Memory B cell (primary cell): ENCODE measurements at regions not wholly inside any gene's neighbourhood (a gene's known extent, or its start where the extent isn't known, plus 50 kb on each side); places are given as distances from the start of the nearest gene placed in this dataset.

Experiments
- ATAC-seq: fragments of 150-1000 bp; cut with Tn5 transposase; 2 replicates; pipeline ENCODE4 v1.10.0; 2021; ENCODE audit warnings: low read depth, mild to moderate bottlenecking, moderate library complexity
- DNase-seq, 2 donors: peaks; one replicate each; pipeline ENCODE4 v3.0.0; 2022; ENCODE audit warnings: low spot score in 2 of 2
- H3K27ac Mint-ChIP-seq: one replicate; pipeline ENCODE4 v1.8.0; 2022; ENCODE audit warnings: mild to moderate bottlenecking, moderate library complexity, mixed read lengths
- H3K27me3 Mint-ChIP-seq: one replicate; pipeline ENCODE4 v1.8.0; 2022; ENCODE audit warnings: mixed read lengths
- H3K36me3 Mint-ChIP-seq: one replicate; pipeline ENCODE4 v1.8.0; 2022; ENCODE audit warnings: mild to moderate bottlenecking, mixed read lengths
- H3K4me1 Mint-ChIP-seq: one replicate; pipeline ENCODE4 v1.8.0; 2022; ENCODE audit warnings: mixed read lengths
- H3K4me3 Mint-ChIP-seq: one replicate; pipeline ENCODE4 v1.8.0; 2022; ENCODE audit warnings: mild to moderate bottlenecking, moderate library complexity, mixed read lengths
- H3K9me3 Mint-ChIP-seq: one replicate; pipeline ENCODE4 v1.8.0; 2022; ENCODE audit warnings: mixed read lengths

DNA sequence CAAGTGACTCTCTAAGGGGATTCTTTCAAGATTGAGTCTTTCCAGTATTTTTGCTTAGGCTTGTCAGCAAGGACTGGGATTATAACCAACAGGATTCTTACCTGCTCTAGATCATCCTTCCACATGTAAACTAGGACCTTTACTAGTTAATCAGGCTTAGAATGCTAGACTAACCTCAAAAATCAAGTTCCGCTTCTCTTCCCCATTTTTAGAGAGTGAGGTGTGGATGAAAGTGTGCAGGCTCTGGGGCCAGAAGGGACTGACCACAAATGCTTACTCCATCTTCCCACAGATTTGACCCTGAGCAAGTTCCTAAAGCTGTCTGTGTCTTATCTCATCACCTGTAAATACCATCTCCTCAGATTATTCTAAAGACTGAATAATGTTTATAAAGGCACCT lies 89.5 kb upstream of the IL12A start:
- DNase-seq (no peak), ATAC-seq (no peak)
- no peaks in the 10 kb centered on the region for H3K9me3 Mint-ChIP-seq
- H3K4me1 Mint-ChIP-seq = peaks cover 11% of the 10 kb centered on the region
- no peak overlapping the region for H3K27ac Mint-ChIP-seq
- no peak overlapping the region for H3K4me3 Mint-ChIP-seq
- no peaks in the 10 kb centered on the region for H3K36me3 Mint-ChIP-seq
- H3K27me3 Mint-ChIP-seq = peaks cover 3% of the 10 kb centered on the region

DNA sequence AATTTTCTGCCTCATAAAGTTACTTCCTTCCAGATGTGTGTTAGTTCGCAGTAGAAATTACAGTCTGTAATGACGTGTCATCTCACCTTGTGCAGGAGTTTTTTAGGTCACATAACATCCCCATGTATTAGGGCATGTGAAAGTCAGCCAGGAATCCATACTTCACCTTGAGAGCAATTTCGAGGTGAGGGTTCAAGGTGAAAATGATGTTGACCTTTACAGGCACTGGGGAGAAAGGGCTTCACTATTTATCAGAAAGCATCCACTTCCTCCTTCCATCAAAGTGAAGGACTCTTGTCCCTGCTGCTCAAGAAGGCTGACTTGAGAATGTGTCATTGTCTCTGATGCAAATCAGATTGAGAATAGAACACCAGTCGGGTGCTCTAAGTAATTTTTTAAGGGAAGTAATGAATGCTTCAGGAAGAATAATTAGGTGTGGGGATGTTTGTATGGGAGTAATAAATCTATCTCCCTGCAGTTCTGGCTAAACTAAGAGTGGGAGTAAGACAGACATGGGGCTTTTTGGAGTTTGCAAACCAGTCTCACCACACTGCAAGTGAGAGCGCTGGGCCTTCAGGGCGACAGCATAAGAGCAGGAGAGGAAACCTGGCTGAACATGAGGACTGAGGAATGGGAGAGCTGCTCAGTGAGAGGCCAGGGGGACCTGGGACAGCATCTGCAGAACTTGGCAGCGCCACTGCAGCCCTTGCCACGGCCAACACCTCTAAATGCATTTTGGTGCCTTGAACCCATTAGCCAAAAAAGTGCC lies 85.9 kb upstream of the IL12A start:
- peaks cover 17% of the 10 kb centered on the region for H3K4me1 Mint-ChIP-seq
- H3K9me3 Mint-ChIP-seq = peaks cover 1% of the 10 kb centered on the region
- no peaks in the 10 kb centered on the region for H3K36me3 Mint-ChIP-seq
- no peak for DNase-seq
- peak; percentile 58 for ATAC-seq
- H3K4me3 Mint-ChIP-seq = peak overlapping the region; percentile 30
- H3K27me3 Mint-ChIP-seq = no peaks in the 10 kb centered on the region
- H3K27ac Mint-ChIP-seq = peak overlapping the region; percentile 67

- H3K27me3 Mint-ChIP-seq = no peaks in the 10 kb centered on the region
- peaks cover 17% of the 10 kb centered on the region for H3K4me1 Mint-ChIP-seq
- H3K27ac Mint-ChIP-seq = no peak overlapping the region
- peaks cover 1% of the 10 kb centered on the region for H3K9me3 Mint-ChIP-seq
- ATAC-seq (peak; percentile 80), DNase-seq (no peak)
- no peak overlapping the region for H3K4me3 Mint-ChIP-seq
- no peaks in the 10 kb centered on the region for H3K36me3 Mint-ChIP-seq
Observed at GRCh38 chr3:159904455-159904854, 84.2 kb upstream of the IL12A start.

DNA sequence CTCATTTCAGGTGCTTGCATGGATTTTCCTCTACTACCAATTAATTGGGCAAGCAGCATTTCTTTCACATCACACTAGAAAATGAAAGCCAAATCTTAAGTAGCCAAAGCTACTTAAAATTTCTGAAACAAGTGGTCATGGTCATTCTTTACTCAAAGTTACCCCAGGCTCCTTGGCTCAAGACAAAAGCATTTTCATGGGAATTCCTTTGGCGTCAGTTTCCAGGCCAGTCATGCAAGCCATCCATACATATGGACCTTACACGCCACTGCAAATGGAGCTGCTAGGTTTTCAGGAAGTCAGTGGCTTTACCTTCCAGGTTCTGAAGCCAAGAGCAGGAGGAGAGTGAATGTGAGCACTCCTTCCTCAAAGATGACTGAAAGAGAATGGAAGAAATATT lies 83.7 kb upstream of the IL12A start:
- H3K4me3 Mint-ChIP-seq = no peak overlapping the region
- no peak for ATAC-seq
- no peaks in the 10 kb centered on the region for H3K27me3 Mint-ChIP-seq
- H3K4me1 Mint-ChIP-seq = peaks cover 17% of the 10 kb centered on the region
- DNase-seq = no peak
- H3K9me3 Mint-ChIP-seq = peaks cover 1% of the 10 kb centered on the region
- peak overlapping the region; percentile 35 for H3K27ac Mint-ChIP-seq
- no peaks in the 10 kb centered on the region for H3K36me3 Mint-ChIP-seq

- Mint-ChIP-seq H3K9me3 (peaks cover 1% of the 10 kb centered on the region), H3K4me3 (no peak overlapping the region), H3K4me1 (peaks cover 16% of the 10 kb centered on the region), H3K36me3 (no peaks in the 10 kb centered on the region), H3K27ac (no peak overlapping the region), H3K27me3 (no peaks in the 10 kb centered on the region)
- ATAC-seq = no peak
- no peak for DNase-seq
Observed at GRCh38 chr3:159907828-159908227, 80.8 kb upstream of the IL12A start.

GRCh38 chr3:159910991-159911663 lies 77.5 kb upstream of the IL12A start:
- H3K9me3 Mint-ChIP-seq = peaks cover 1% of the 10 kb centered on the region
- ATAC-seq (peak; percentile 85), DNase-seq (no peak)
- H3K27ac Mint-ChIP-seq = peak overlapping the region; percentile 69
- peaks cover 8% of the 10 kb centered on the region for H3K4me1 Mint-ChIP-seq
- H3K4me3 Mint-ChIP-seq = peak overlapping the region; percentile 69
- no peaks in the 10 kb centered on the region for H3K27me3 Mint-ChIP-seq
- H3K36me3 Mint-ChIP-seq = no peaks in the 10 kb centered on the region

DNA sequence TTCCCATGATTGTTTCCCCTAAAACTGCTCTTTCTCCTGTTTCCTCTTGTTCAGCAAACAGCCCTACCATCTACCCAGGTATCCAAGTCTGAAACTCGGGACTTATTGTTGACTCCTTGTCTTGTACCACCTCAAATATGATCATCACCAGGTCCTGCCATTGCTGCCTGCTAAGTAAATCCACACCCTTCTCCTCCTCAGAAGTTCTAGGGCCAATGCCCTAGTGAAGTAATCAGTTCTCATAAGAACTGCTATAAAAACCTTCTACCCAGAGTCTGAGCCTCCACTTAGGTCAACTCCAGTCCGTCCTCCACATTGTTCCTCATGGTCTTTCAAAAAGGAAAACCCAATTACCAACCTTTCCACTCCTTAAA lies 77.0 kb upstream of the IL12A start:
- Mint-ChIP-seq H3K4me1 (peaks cover 8% of the 10 kb centered on the region), H3K9me3 (peaks cover 1% of the 10 kb centered on the region), H3K27ac (peak overlapping the region; percentile 69), H3K4me3 (peak overlapping the region; percentile 69), H3K36me3 (no peaks in the 10 kb centered on the region), H3K27me3 (no peaks in the 10 kb centered on the region)
- DNase-seq (no peak), ATAC-seq (no peak)

DNA sequence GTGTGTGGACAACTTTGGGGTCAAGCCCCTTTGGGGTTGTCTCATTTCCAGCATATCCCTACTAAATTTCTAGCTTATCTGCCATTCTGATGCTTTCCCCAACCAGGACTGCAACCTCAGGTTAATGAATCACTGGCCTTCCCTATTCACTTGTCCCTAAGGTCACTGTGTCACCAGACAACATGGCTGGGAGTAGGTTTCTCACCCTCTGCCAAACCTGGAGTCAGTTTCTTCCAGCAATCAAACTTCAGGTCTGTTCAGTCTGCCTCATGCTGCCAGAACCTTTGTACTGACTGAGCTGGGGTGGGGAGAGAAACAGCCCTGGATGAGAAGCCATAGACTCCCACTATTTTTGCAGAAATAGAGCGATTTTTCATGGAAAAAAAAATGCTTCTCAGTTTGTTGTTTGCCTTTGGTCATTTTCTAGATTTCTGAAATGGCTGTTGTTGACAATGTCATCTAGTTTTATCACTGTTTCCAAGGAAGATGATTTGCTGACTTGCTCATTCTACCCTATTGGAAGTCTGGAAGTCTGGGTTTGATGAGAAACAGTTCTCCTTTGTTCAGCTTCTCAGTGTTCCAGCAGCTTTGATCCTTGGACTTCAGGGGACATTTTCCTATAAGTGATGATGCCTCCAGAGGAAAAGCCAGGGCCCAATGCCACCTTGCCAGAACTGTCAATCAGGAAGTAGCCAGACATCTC lies 74.8 kb upstream of the IL12A start:
- no peaks in the 10 kb centered on the region for H3K27me3 Mint-ChIP-seq
- no peak overlapping the region for H3K4me3 Mint-ChIP-seq
- H3K36me3 Mint-ChIP-seq = no peaks in the 10 kb centered on the region
- H3K27ac Mint-ChIP-seq = no peak overlapping the region
- H3K9me3 Mint-ChIP-seq = no peaks in the 10 kb centered on the region
- no peak for DNase-seq
- peaks cover 8% of the 10 kb centered on the region for H3K4me1 Mint-ChIP-seq
- ATAC-seq = no peak

GRCh38 chr3:159914426-159914825 lies 74.2 kb upstream of the IL12A start:
- ATAC-seq = no peak
- no peak for DNase-seq
- H3K9me3 Mint-ChIP-seq = no peaks in the 10 kb centered on the region

DNA sequence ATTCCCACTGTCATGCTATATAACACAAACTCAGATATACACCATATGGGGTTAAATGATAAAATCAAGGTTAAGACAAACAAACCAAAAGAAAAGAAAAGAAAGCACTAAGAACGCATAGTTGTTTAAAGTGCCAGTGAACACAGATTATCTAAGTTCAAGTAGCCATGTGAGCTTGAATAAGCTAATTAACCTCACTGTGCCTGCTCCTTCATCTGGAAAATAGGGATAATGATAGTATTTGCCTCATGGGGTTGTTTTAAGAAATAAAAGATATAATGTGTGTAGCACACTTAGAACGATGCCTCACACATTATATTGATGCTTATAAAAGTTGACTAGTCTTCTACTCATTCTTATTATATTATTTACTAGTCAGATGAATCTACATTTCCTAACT lies 72.6 kb upstream of the IL12A start:
- Mint-ChIP-seq H3K36me3 (no peaks in the 10 kb centered on the region), H3K27ac (no peak overlapping the region), H3K4me1 (peaks cover 10% of the 10 kb centered on the region), H3K27me3 (no peaks in the 10 kb centered on the region), H3K4me3 (no peak overlapping the region), H3K9me3 (no peaks in the 10 kb centered on the region)
- DNase-seq = no peak
- ATAC-seq = no peak

More at GRCh38 chr3:159914426-159914825, 74.2 kb upstream of the IL12A start:
- Mint-ChIP-seq H3K36me3 (no peaks in the 10 kb centered on the region), H3K4me1 (peaks cover 8% of the 10 kb centered on the region), H3K27me3 (no peaks in the 10 kb centered on the region), H3K4me3 (no peak overlapping the region), H3K27ac (no peak overlapping the region)

GRCh38 chr3:159917141-159917540 lies 71.5 kb upstream of the IL12A start:
- ATAC-seq (no peak), DNase-seq (no peak)
- no peaks in the 10 kb centered on the region for H3K36me3 Mint-ChIP-seq
- no peak overlapping the region for H3K27ac Mint-ChIP-seq
- no peaks in the 10 kb centered on the region for H3K27me3 Mint-ChIP-seq
- H3K9me3 Mint-ChIP-seq = no peaks in the 10 kb centered on the region
- peaks cover 4% of the 10 kb centered on the region for H3K4me1 Mint-ChIP-seq
- H3K4me3 Mint-ChIP-seq = no peak overlapping the region

GRCh38 chr3:159919873-159920272 lies 68.8 kb upstream of the IL12A start:
- H3K9me3 Mint-ChIP-seq = no peaks in the 10 kb centered on the region
- DNase-seq (no peak), ATAC-seq (no peak)
- H3K27me3 Mint-ChIP-seq = no peaks in the 10 kb centered on the region
- no peak overlapping the region for H3K27ac Mint-ChIP-seq
- no peaks in the 10 kb centered on the region for H3K36me3 Mint-ChIP-seq
- H3K4me1 Mint-ChIP-seq = peaks cover 19% of the 10 kb centered on the region
- H3K4me3 Mint-ChIP-seq = no peak overlapping the region

DNA sequence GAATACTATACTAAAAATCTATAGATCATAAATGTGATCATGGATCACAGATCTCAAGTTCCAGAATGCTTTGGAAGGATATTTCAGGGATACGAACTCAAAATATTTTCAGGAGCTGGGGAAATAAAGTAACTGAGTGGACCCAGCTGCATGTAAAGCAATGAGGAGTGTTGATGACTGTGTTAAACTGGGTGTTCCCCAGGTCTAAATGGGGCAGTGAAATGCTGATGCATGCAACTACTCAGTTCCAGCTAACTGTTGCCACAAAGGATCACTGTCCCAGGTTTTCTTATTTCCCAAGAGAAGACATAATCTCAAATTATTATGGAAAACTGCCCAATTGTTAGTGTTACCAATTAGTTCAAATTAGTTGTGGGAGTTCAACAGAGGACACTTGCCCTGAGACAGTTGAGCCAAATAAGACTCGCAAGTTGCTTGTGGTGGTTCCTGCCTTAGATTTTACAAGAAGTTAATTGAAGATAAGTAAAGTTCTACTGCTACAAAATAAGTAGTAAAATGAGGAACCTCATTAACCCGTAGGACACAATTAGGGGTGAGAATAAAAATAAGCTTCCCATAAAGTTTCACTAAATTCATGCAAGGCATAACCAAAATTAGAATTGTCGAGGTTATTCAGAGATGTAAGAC lies 66.3 kb upstream of the IL12A start:
- DNase-seq (no peak), ATAC-seq (no peak)
- H3K27ac Mint-ChIP-seq = peak overlapping the region; percentile 92
- peaks cover 19% of the 10 kb centered on the region for H3K4me1 Mint-ChIP-seq
- H3K9me3 Mint-ChIP-seq = no peaks in the 10 kb centered on the region
- H3K4me3 Mint-ChIP-seq = no peak overlapping the region
- H3K27me3 Mint-ChIP-seq = no peaks in the 10 kb centered on the region
- H3K36me3 Mint-ChIP-seq = no peaks in the 10 kb centered on the region

DNA sequence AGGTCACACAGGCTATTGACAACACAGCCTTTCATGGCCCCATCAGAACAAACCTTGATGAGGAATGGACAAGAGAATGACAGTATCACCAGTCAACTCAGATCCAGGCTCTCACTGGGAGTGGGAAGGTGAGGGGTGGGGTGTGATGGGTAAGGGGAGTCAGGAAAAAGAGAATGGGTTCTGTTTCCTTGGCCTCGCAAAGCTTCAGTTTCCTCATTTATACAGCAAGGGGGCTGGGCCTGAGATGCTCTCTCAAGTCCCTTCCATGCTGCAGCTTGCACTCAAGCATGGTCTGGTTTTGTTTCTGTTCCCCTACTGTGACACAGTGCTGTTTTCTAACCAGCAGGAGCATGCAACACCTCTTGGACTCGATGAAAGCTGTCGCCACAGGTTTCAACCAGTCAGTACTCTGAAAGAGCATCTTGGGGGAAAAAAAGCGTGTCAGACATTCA lies 65.7 kb upstream of the IL12A start:
- H3K27ac Mint-ChIP-seq = peak overlapping the region; percentile 92
- peaks cover 19% of the 10 kb centered on the region for H3K4me1 Mint-ChIP-seq
- no peaks in the 10 kb centered on the region for H3K9me3 Mint-ChIP-seq
- peak overlapping the region; percentile 73 for H3K4me3 Mint-ChIP-seq
- peak; percentile 99 for ATAC-seq
- H3K36me3 Mint-ChIP-seq = no peaks in the 10 kb centered on the region
- peak; percentile 25 to 43 for DNase-seq
- H3K27me3 Mint-ChIP-seq = no peaks in the 10 kb centered on the region
